GM15510 (cell line): ENCODE measurements at regions not wholly inside any gene's neighbourhood (a gene's known extent, or its start where the extent isn't known, plus 50 kb on each side); places are given as distances from the start of the nearest gene placed in this dataset.

ENCODE experiments used
- POLR2A ChIP-seq: IDR thresholded peaks from 3 replicates; pipeline ENCODE4 v1.6.1; 2011; ENCODE audit warnings: borderline replicate concordance; ENCODE audit not compliant: insufficient read length; ENCODE audit errors: extremely low read depth

GRCh38 chr2:234249034-234249735 is 198.7 kb downstream of the SPP2 start:
- no peak for TF ChIP-seq POLR2A

- TF ChIP-seq POLR2A: no peak
Observed at GRCh38 chr2:234247453-234248180, 197.1 kb downstream of the SPP2 start.

- no peak for TF ChIP-seq POLR2A
Observed at GRCh38 chr2:234245945-234246344, 195.4 kb downstream of the SPP2 start.

- TF ChIP-seq POLR2A: no peak
Observed at GRCh38 chr2:234243871-234244565, 193.5 kb downstream of the SPP2 start.

GRCh38 chr2:234242459-234242836 is 191.9 kb downstream of the SPP2 start:
- no peak for TF ChIP-seq POLR2A

GRCh38 chr2:234241656-234242458 is 191.4 kb downstream of the SPP2 start:
- TF ChIP-seq POLR2A: no peak

- no peak for TF ChIP-seq POLR2A
Observed at GRCh38 chr2:234240917-234241316, 190.4 kb downstream of the SPP2 start.

- no peak for TF ChIP-seq POLR2A
Observed at GRCh38 chr2:234235191-234235590, 184.7 kb downstream of the SPP2 start.

- no peak for TF ChIP-seq POLR2A
Observed at GRCh38 chr2:234231460-234231859, 181.0 kb downstream of the SPP2 start.

- no peak for TF ChIP-seq POLR2A
Observed at GRCh38 chr2:234219046-234219310, 168.5 kb downstream of the SPP2 start.

GRCh38 chr2:234218266-234219045 is 168.0 kb downstream of the SPP2 start:
- TF ChIP-seq POLR2A: no peak

GRCh38 chr2:234212534-234212933 is 162.0 kb downstream of the SPP2 start:
- no peak for TF ChIP-seq POLR2A

- TF ChIP-seq POLR2A: no peak
Observed at GRCh38 chr2:234211797-234212196, 161.3 kb downstream of the SPP2 start.

- TF ChIP-seq POLR2A: no peak
Observed at GRCh38 chr2:234206738-234207137, 156.2 kb downstream of the SPP2 start.
